SJCRH30 (cell line): ENCODE measurements at regions not wholly inside any gene's neighbourhood (a gene's known extent, or its start where the extent isn't known, plus 50 kb on each side); places are given as distances from the start of the nearest gene placed in this dataset.

Experiments used
- DNase-seq, 2 experiments: peaks; one replicate each; pipeline ENCODE4 v3.0.0-alpha.2; 2015 to 2020
- H3K27ac ChIP-seq: fragments of 250-450 bp; sonication (Bioruptor Pico); 2 replicates; pipeline ENCODE4 v1.5.1; 2020; ENCODE audit warnings: mild to moderate bottlenecking, moderate library complexity
- H3K27me3 ChIP-seq: fragments of 250-450 bp; sonication (Bioruptor Pico); 2 replicates; pipeline ENCODE4 v1.5.1; 2020; ENCODE audit warnings: mild to moderate bottlenecking, moderate library complexity
- H3K36me3 ChIP-seq: fragments of 250-450 bp; sonication (Bioruptor Pico); 2 replicates; pipeline ENCODE4 v1.5.1; 2020; ENCODE audit warnings: mild to moderate bottlenecking, moderate library complexity
- H3K4me1 ChIP-seq: fragments of 250-450 bp; sonication (Bioruptor Pico); 2 replicates; pipeline ENCODE4 v1.5.1; 2020; ENCODE audit warnings: mild to moderate bottlenecking, moderate library complexity
- H3K4me3 ChIP-seq: fragments of 250-450 bp; sonication (Bioruptor Pico); 2 replicates; pipeline ENCODE4 v1.5.1; 2020; ENCODE audit warnings: mild to moderate bottlenecking, moderate library complexity
- H3K9me3 ChIP-seq: fragments of 250-450 bp; sonication (Bioruptor Pico); replicated peaks from 2 replicates; pipeline ENCODE4 v1.5.1; 2020; ENCODE audit warnings: mild to moderate bottlenecking, moderate library complexity

- H3K27me3 ChIP-seq: peaks cover 5% of the 10 kb centered on the region; the same call in 1 of the 2 replicates
- no peak overlapping the region for H3K27ac ChIP-seq
- no peak for DNase-seq
- no peaks in the 10 kb centered on the region for H3K4me1 ChIP-seq
- H3K4me3 ChIP-seq: no peak overlapping the region
- no peaks in the 10 kb centered on the region for H3K9me3 ChIP-seq
- H3K36me3 ChIP-seq: no peaks in the 10 kb centered on the region
Observed at GRCh38 chr7:42774436-42774835, 137.4 kb downstream of the C7orf25 start.

- Histone ChIP-seq H3K27me3 (peaks cover 5% of the 10 kb centered on the region; the same call in 1 of the 2 replicates), H3K27ac (no peak overlapping the region), H3K9me3 (no peaks in the 10 kb centered on the region), H3K4me3 (no peak overlapping the region), H3K4me1 (no peaks in the 10 kb centered on the region), H3K36me3 (no peaks in the 10 kb centered on the region)
- no peak for DNase-seq
Observed at GRCh38 chr7:42770114-42770513, 141.8 kb downstream of the C7orf25 start.

- no peak for DNase-seq
Observed at GRCh38 chr7:42768045-42768444, 143.8 kb downstream of the C7orf25 start.

GRCh38 chr7:42766782-42767423 is 145.0 kb downstream of the C7orf25 start:
- H3K27ac ChIP-seq: no peak overlapping the region
- no peak overlapping the region for H3K4me3 ChIP-seq
- no peaks in the 10 kb centered on the region for H3K36me3 ChIP-seq
- no peaks in the 10 kb centered on the region for H3K9me3 ChIP-seq
- H3K4me1 ChIP-seq: no peaks in the 10 kb centered on the region
- DNase-seq: no peak
- H3K27me3 ChIP-seq: 0 out of 2 replicates have a peak, but pooled peaks cover 5% of the 10 kb centered on the region

More at GRCh38 chr7:42768045-42768444, 143.8 kb downstream of the C7orf25 start:
- 0 out of 2 replicates have a peak, but pooled peaks cover 5% of the 10 kb centered on the region for H3K27me3 ChIP-seq
- no peaks in the 10 kb centered on the region for H3K4me1 ChIP-seq
- no peaks in the 10 kb centered on the region for H3K9me3 ChIP-seq
- H3K4me3 ChIP-seq: no peak overlapping the region
- no peaks in the 10 kb centered on the region for H3K36me3 ChIP-seq
- no peak overlapping the region for H3K27ac ChIP-seq

- H3K4me3 ChIP-seq: no peak overlapping the region
- H3K9me3 ChIP-seq: no peaks in the 10 kb centered on the region
- no peaks in the 10 kb centered on the region for H3K36me3 ChIP-seq
- DNase-seq: no peak
- 0 out of 2 replicates have a peak, but pooled peaks cover 5% of the 10 kb centered on the region for H3K27me3 ChIP-seq
- H3K4me1 ChIP-seq: no peaks in the 10 kb centered on the region
- no peak overlapping the region for H3K27ac ChIP-seq
Observed at GRCh38 chr7:42765931-42766330, 145.9 kb downstream of the C7orf25 start.

GRCh38 chr7:42763137-42763551 is 148.7 kb downstream of the C7orf25 start:
- Histone ChIP-seq H3K27me3 (no peaks in the 10 kb centered on the region), H3K4me3 (no peak overlapping the region), H3K9me3 (no peaks in the 10 kb centered on the region), H3K4me1 (no peaks in the 10 kb centered on the region), H3K36me3 (no peaks in the 10 kb centered on the region), H3K27ac (no peak overlapping the region)
- DNase-seq: peak; percentile 10 to 21

- H3K27me3 ChIP-seq: no peaks in the 10 kb centered on the region
Observed at GRCh38 chr7:42761486-42761885, 150.4 kb downstream of the C7orf25 start.

GRCh38 chr7:42758124-42758523 is 153.7 kb downstream of the C7orf25 start:
- H3K9me3 ChIP-seq: no peaks in the 10 kb centered on the region
- no peak overlapping the region for H3K27ac ChIP-seq
- no peak overlapping the region for H3K4me3 ChIP-seq
- no peaks in the 10 kb centered on the region for H3K4me1 ChIP-seq
- H3K36me3 ChIP-seq: no peaks in the 10 kb centered on the region
- no peaks in the 10 kb centered on the region for H3K27me3 ChIP-seq
- DNase-seq: no peak

More at GRCh38 chr7:42761486-42761885, 150.4 kb downstream of the C7orf25 start:
- Histone ChIP-seq H3K27ac (no peak overlapping the region), H3K4me3 (no peak overlapping the region), H3K4me1 (no peaks in the 10 kb centered on the region), H3K9me3 (no peaks in the 10 kb centered on the region), H3K36me3 (no peaks in the 10 kb centered on the region)
- DNase-seq: no peak

GRCh38 chr7:42756841-42757240 is 155.0 kb downstream of the C7orf25 start:
- H3K4me1 ChIP-seq: no peaks in the 10 kb centered on the region
- H3K36me3 ChIP-seq: no peaks in the 10 kb centered on the region
- H3K27ac ChIP-seq: no peak overlapping the region
- no peaks in the 10 kb centered on the region for H3K9me3 ChIP-seq
- no peak for DNase-seq
- no peak overlapping the region for H3K4me3 ChIP-seq
- no peaks in the 10 kb centered on the region for H3K27me3 ChIP-seq

- H3K9me3 ChIP-seq: no peaks in the 10 kb centered on the region
- no peak overlapping the region for H3K4me3 ChIP-seq
- H3K27me3 ChIP-seq: no peaks in the 10 kb centered on the region
- H3K27ac ChIP-seq: no peak overlapping the region
- DNase-seq: no peak
- no peaks in the 10 kb centered on the region for H3K4me1 ChIP-seq
- H3K36me3 ChIP-seq: no peaks in the 10 kb centered on the region
Observed at GRCh38 chr7:42753811-42754363, 158.0 kb downstream of the C7orf25 start.

GRCh38 chr7:42753367-42753766 is 158.5 kb downstream of the C7orf25 start:
- Histone ChIP-seq H3K4me1 (no peaks in the 10 kb centered on the region), H3K9me3 (no peaks in the 10 kb centered on the region), H3K36me3 (no peaks in the 10 kb centered on the region), H3K27ac (no peak overlapping the region), H3K4me3 (no peak overlapping the region), H3K27me3 (no peaks in the 10 kb centered on the region)
- DNase-seq: no peak

- Histone ChIP-seq H3K27me3 (no peaks in the 10 kb centered on the region), H3K4me1 (no peaks in the 10 kb centered on the region), H3K9me3 (no peaks in the 10 kb centered on the region), H3K36me3 (no peaks in the 10 kb centered on the region), H3K4me3 (no peak overlapping the region), H3K27ac (no peak overlapping the region)
- no peak for DNase-seq
Observed at GRCh38 chr7:42750172-42750571, 161.7 kb downstream of the C7orf25 start.

- H3K4me1 ChIP-seq: no peaks in the 10 kb centered on the region
- no peak overlapping the region for H3K27ac ChIP-seq
- H3K9me3 ChIP-seq: no peaks in the 10 kb centered on the region
- H3K36me3 ChIP-seq: no peaks in the 10 kb centered on the region
- no peak for DNase-seq
- no peak overlapping the region for H3K4me3 ChIP-seq
- no peaks in the 10 kb centered on the region for H3K27me3 ChIP-seq
Observed at GRCh38 chr7:42747044-42747443, 164.8 kb downstream of the C7orf25 start.

- H3K4me3 ChIP-seq: no peak overlapping the region
- H3K27me3 ChIP-seq: no peaks in the 10 kb centered on the region
- no peak for DNase-seq
- no peaks in the 10 kb centered on the region for H3K36me3 ChIP-seq
- H3K27ac ChIP-seq: no peak overlapping the region
- no peaks in the 10 kb centered on the region for H3K4me1 ChIP-seq
- no peaks in the 10 kb centered on the region for H3K9me3 ChIP-seq
Observed at GRCh38 chr7:42746214-42746613, 165.7 kb downstream of the C7orf25 start.

- Histone ChIP-seq H3K4me1 (no peaks in the 10 kb centered on the region), H3K9me3 (no peaks in the 10 kb centered on the region), H3K27me3 (no peaks in the 10 kb centered on the region), H3K27ac (no peak overlapping the region), H3K4me3 (no peak overlapping the region), H3K36me3 (no peaks in the 10 kb centered on the region)
- peak; percentile 30 to 40 for DNase-seq
Observed at GRCh38 chr7:42745357-42746059, 166.4 kb downstream of the C7orf25 start.
